ENCODE measurements at regions not wholly inside any gene's neighbourhood (a gene's known extent, or its start where the extent isn't known, plus 50 kb on each side); places are given as distances from the start of the nearest gene placed in this dataset.

GRCh38 chr4:184958127-184958922, 60.0 kb upstream of the HELT start:
- Mint-ChIP-seq H3K27me3 (ENCODE audit: insufficient read depth) (peaks cover 40% of the 10 kb centered on the region), H3K36me3 (ENCODE audit: low read depth) (no peaks in the 10 kb centered on the region), H3K4me1 (ENCODE audit: low read depth) (no peaks in the 10 kb centered on the region), H3K4me3 (no peak overlapping the region), H3K9me3 (no peaks in the 10 kb centered on the region), H3K27ac (no peak overlapping the region)
- DNase-seq = no peak
- no peak for TF ChIP-seq CTCF (IDR thresholded peaks at IDR 0.05)

GRCh38 chr4:184958923-184959210, 59.4 kb upstream of the HELT start:
- DNase-seq = no peak
- H3K4me3 Mint-ChIP-seq = no peak overlapping the region
- TF ChIP-seq CTCF (IDR thresholded peaks at IDR 0.05) = no peak
- H3K36me3 Mint-ChIP-seq (ENCODE audit: low read depth) = no peaks in the 10 kb centered on the region
- peaks cover 36% of the 10 kb centered on the region for H3K27me3 Mint-ChIP-seq (ENCODE audit: insufficient read depth)
- no peaks in the 10 kb centered on the region for H3K4me1 Mint-ChIP-seq (ENCODE audit: low read depth)
- no peak overlapping the region for H3K27ac Mint-ChIP-seq
- H3K9me3 Mint-ChIP-seq = no peaks in the 10 kb centered on the region

- DNase-seq = no peak
- TF ChIP-seq CTCF (IDR thresholded peaks at IDR 0.05) = no peak
- H3K9me3 Mint-ChIP-seq = no peaks in the 10 kb centered on the region
- no peaks in the 10 kb centered on the region for H3K4me1 Mint-ChIP-seq (ENCODE audit: low read depth)
- no peaks in the 10 kb centered on the region for H3K36me3 Mint-ChIP-seq (ENCODE audit: low read depth)
- no peak overlapping the region for H3K4me3 Mint-ChIP-seq
- H3K27ac Mint-ChIP-seq = no peak overlapping the region
- peaks cover 32% of the 10 kb centered on the region for H3K27me3 Mint-ChIP-seq (ENCODE audit: insufficient read depth)
These were observed 59.0 kb upstream of the HELT start for GRCh38 chr4:184959309-184959708.

GRCh38 chr4:184959786-184960185, 58.5 kb upstream of the HELT start:
- H3K4me1 Mint-ChIP-seq (ENCODE audit: low read depth) = no peaks in the 10 kb centered on the region
- H3K4me3 Mint-ChIP-seq = no peak overlapping the region
- DNase-seq = no peak
- peaks cover 1% of the 10 kb centered on the region for H3K36me3 Mint-ChIP-seq (ENCODE audit: low read depth)
- H3K27ac Mint-ChIP-seq = no peak overlapping the region
- no peak for TF ChIP-seq CTCF (IDR thresholded peaks at IDR 0.05)
- peaks cover 5% of the 10 kb centered on the region for H3K9me3 Mint-ChIP-seq
- H3K27me3 Mint-ChIP-seq (ENCODE audit: insufficient read depth) = peaks cover 31% of the 10 kb centered on the region

- H3K4me1 Mint-ChIP-seq (ENCODE audit: low read depth) = no peaks in the 10 kb centered on the region
- no peak for TF ChIP-seq CTCF (IDR thresholded peaks at IDR 0.05)
- no peak overlapping the region for H3K27ac Mint-ChIP-seq
- peaks cover 5% of the 10 kb centered on the region for H3K36me3 Mint-ChIP-seq (ENCODE audit: low read depth)
- peaks cover 28% of the 10 kb centered on the region for H3K27me3 Mint-ChIP-seq (ENCODE audit: insufficient read depth)
- no peak for DNase-seq
- peaks cover 9% of the 10 kb centered on the region for H3K9me3 Mint-ChIP-seq
- no peak overlapping the region for H3K4me3 Mint-ChIP-seq
These were observed 57.8 kb upstream of the HELT start for GRCh38 chr4:184960505-184960971.
